ENCODE measurements at regions not wholly inside any gene's neighbourhood (a gene's known extent, or its start where the extent isn't known, plus 50 kb on each side); places are given as distances from the start of the nearest gene placed in this dataset.

GRCh38 chr5:133905424-133905823 lies 63.0 kb downstream of the C5orf15 start:
- H3K27ac ChIP-seq (ENCODE audit: poor library complexity, severe bottlenecking) = no peak overlapping the region
- no peak for TF ChIP-seq CTCF (IDR thresholded peaks at IDR 0.05; ENCODE audit: poor library complexity, severe bottlenecking)
- DNase-seq (ENCODE audit: low spot score) (no peak), ATAC-seq (ENCODE audit: low read depth) (no peak)
- no peak overlapping the region for H3K4me3 ChIP-seq (ENCODE audit: severe bottlenecking)
- H3K27me3 ChIP-seq (ENCODE audit: insufficient read depth, poor library complexity, severe bottlenecking) = no peaks in the 10 kb centered on the region
- no peaks in the 10 kb centered on the region for H3K36me3 ChIP-seq (ENCODE audit: low read depth)
- no peaks in the 10 kb centered on the region for H3K4me1 ChIP-seq (ENCODE audit: insufficient read depth, poor library complexity, severe bottlenecking)
- no peaks in the 10 kb centered on the region for H3K9me3 ChIP-seq (ENCODE audit: severe bottlenecking)

- no peak overlapping the region for H3K4me3 ChIP-seq (ENCODE audit: severe bottlenecking)
- H3K4me1 ChIP-seq (ENCODE audit: insufficient read depth, poor library complexity, severe bottlenecking) = no peaks in the 10 kb centered on the region
- H3K36me3 ChIP-seq (ENCODE audit: low read depth) = no peaks in the 10 kb centered on the region
- no peaks in the 10 kb centered on the region for H3K9me3 ChIP-seq (ENCODE audit: severe bottlenecking)
- ATAC-seq (ENCODE audit: low read depth) = no peak
- DNase-seq (ENCODE audit: low spot score) = no peak
- no peak for TF ChIP-seq CTCF (IDR thresholded peaks at IDR 0.05; ENCODE audit: poor library complexity, severe bottlenecking)
- no peaks in the 10 kb centered on the region for H3K27me3 ChIP-seq (ENCODE audit: insufficient read depth, poor library complexity, severe bottlenecking)
- H3K27ac ChIP-seq (ENCODE audit: poor library complexity, severe bottlenecking) = no peak overlapping the region
These were observed 63.8 kb downstream of the C5orf15 start for GRCh38 chr5:133904641-133905040.

GRCh38 chr5:133902511-133903118 lies 65.8 kb downstream of the C5orf15 start:
- no peak overlapping the region for H3K4me3 ChIP-seq (ENCODE audit: severe bottlenecking)
- H3K27me3 ChIP-seq (ENCODE audit: insufficient read depth, poor library complexity, severe bottlenecking) = no peaks in the 10 kb centered on the region
- no peaks in the 10 kb centered on the region for H3K9me3 ChIP-seq (ENCODE audit: severe bottlenecking)
- no peaks in the 10 kb centered on the region for H3K36me3 ChIP-seq (ENCODE audit: low read depth)
- ATAC-seq (ENCODE audit: low read depth) (no peak), DNase-seq (ENCODE audit: low spot score) (no peak)
- no peak for TF ChIP-seq CTCF (IDR thresholded peaks at IDR 0.05; ENCODE audit: poor library complexity, severe bottlenecking)
- no peaks in the 10 kb centered on the region for H3K4me1 ChIP-seq (ENCODE audit: insufficient read depth, poor library complexity, severe bottlenecking)
- H3K27ac ChIP-seq (ENCODE audit: poor library complexity, severe bottlenecking) = no peak overlapping the region

- Histone ChIP-seq H3K9me3 (ENCODE audit: severe bottlenecking) (no peaks in the 10 kb centered on the region), H3K27ac (ENCODE audit: poor library complexity, severe bottlenecking) (no peak overlapping the region), H3K27me3 (ENCODE audit: insufficient read depth, poor library complexity, severe bottlenecking) (no peaks in the 10 kb centered on the region), H3K36me3 (ENCODE audit: low read depth) (no peaks in the 10 kb centered on the region), H3K4me1 (ENCODE audit: insufficient read depth, poor library complexity, severe bottlenecking) (peaks cover 7% of the 10 kb centered on the region), H3K4me3 (ENCODE audit: severe bottlenecking) (no peak overlapping the region)
- no peak for TF ChIP-seq CTCF (IDR thresholded peaks at IDR 0.05; ENCODE audit: poor library complexity, severe bottlenecking)
- DNase-seq (ENCODE audit: low spot score) (no peak), ATAC-seq (ENCODE audit: low read depth) (no peak)
These were observed 67.7 kb downstream of the C5orf15 start for GRCh38 chr5:133900534-133901270.

- DNase-seq (ENCODE audit: low spot score) (no peak), ATAC-seq (ENCODE audit: low read depth) (no peak)
- Histone ChIP-seq H3K36me3 (ENCODE audit: low read depth) (no peaks in the 10 kb centered on the region), H3K4me3 (ENCODE audit: severe bottlenecking) (no peak overlapping the region), H3K27ac (ENCODE audit: poor library complexity, severe bottlenecking) (no peak overlapping the region), H3K27me3 (ENCODE audit: insufficient read depth, poor library complexity, severe bottlenecking) (no peaks in the 10 kb centered on the region), H3K9me3 (ENCODE audit: severe bottlenecking) (no peaks in the 10 kb centered on the region), H3K4me1 (ENCODE audit: insufficient read depth, poor library complexity, severe bottlenecking) (peaks cover 10% of the 10 kb centered on the region)
- no peak for TF ChIP-seq CTCF (IDR thresholded peaks at IDR 0.05; ENCODE audit: poor library complexity, severe bottlenecking)
These were observed 68.9 kb downstream of the C5orf15 start for GRCh38 chr5:133899506-133899905.

Measured in RWPE2 (cell line).